ENCODE measurements at regions not wholly inside any gene's neighbourhood (a gene's known extent, or its start where the extent isn't known, plus 50 kb on each side); places are given as distances from the start of the nearest gene placed in this dataset.

GRCh38 chr2:12589802-12590320, 126.9 kb upstream of the TRIB2 start:
- no peak for TF ChIP-seq EZH2phosphoT487 (IDR thresholded peaks at IDR 0.05; ENCODE audit: borderline replicate concordance, low read depth, low read length)
- TF ChIP-seq, protein P1, sequence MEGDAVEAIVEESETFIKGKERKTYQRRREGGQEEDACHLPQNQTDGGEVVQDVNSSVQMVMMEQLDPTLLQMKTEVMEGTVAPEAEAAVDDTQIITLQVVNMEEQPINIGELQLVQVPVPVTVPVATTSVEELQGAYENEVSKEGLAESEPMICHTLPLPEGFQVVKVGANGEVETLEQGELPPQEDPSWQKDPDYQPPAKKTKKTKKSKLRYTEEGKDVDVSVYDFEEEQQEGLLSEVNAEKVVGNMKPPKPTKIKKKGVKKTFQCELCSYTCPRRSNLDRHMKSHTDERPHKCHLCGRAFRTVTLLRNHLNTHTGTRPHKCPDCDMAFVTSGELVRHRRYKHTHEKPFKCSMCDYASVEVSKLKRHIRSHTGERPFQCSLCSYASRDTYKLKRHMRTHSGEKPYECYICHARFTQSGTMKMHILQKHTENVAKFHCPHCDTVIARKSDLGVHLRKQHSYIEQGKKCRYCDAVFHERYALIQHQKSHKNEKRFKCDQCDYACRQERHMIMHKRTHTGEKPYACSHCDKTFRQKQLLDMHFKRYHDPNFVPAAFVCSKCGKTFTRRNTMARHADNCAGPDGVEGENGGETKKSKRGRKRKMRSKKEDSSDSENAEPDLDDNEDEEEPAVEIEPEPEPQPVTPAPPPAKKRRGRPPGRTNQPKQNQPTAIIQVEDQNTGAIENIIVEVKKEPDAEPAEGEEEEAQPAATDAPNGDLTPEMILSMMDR (conservative IDR thresholded peaks at IDR 0.05; ENCODE audit: low read length) = no peak
- intact Hi-C loops (cut with micrococcal nuclease; ENCODE audit: unreplicated experiment) = loop anchor here (2.0 kb wide), 1 partner anchor 127 kb away; the partner anchor contains the start of gene TRIB2

DNA sequence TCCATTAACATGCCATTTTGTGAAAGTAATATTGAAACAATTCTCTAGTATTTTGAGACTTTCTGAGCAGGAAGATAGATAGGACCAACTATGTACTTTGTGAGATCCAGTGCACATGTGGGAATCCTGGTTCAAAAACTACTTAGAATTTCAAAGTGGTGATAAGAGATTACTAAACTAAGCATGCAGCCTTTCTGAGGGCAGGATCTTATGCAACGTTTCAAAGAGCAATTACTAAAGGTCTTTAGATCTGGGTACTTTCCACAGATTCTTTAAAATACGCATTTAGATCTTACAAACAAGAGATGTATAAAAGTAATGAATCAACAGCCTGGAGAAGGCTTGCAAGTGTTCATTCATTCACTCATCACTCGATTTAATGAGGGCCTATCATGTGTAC, 124.4 kb upstream of the TRIB2 start:
- intact Hi-C loops (cut with micrococcal nuclease; ENCODE audit: unreplicated experiment) = no loop called here
- Histone ChIP-seq H3K4me1 (ENCODE audit: insufficient read depth, low read length, poor library complexity, severe bottlenecking) (peaks cover 33% of the 10 kb centered on the region), H3K9me3 (ENCODE audit: low read length) (no peaks in the 10 kb centered on the region), H4K20me1 (ENCODE audit: insufficient read depth, low read length) (no peaks in the 10 kb centered on the region), H3K4me3 (ENCODE audit: low read depth, low read length, poor library complexity, severe bottlenecking) (no peak overlapping the region), H3K27ac (ENCODE audit: low read depth, low read length, poor library complexity, severe bottlenecking) (no peak overlapping the region), H2AFZ (ENCODE audit: low read length) (no peak overlapping the region), H3K9me2 (ENCODE audit: insufficient read depth, low read length) (no peaks in the 10 kb centered on the region), H3K79me2 (ENCODE audit: insufficient read depth, low read depth, low read length) (no peaks in the 10 kb centered on the region), H3K4me2 (ENCODE audit: low read length) (no peak overlapping the region), H3K36me3 (ENCODE audit: insufficient read depth, low read length) (no peaks in the 10 kb centered on the region)
- TF ChIP-seq, protein P1 (conservative IDR thresholded peaks at IDR 0.05; ENCODE audit: low read length) = no peak
- no peak for TF ChIP-seq EZH2phosphoT487 (IDR thresholded peaks at IDR 0.05; ENCODE audit: borderline replicate concordance, low read depth, low read length)
- ChIA-PET CTCF (ENCODE audit: unreplicated experiment) (no interaction called here), POLR2A (interaction anchor here (0.7 to 1.1 kb wide), 2 partner anchors 21 to 843 kb away, joined by 3 to 4 read pairs; no protein-coding TSS in a partner anchor)
- BruUV-seq (replicated peaks) = no TSS peak
- no peak for DNase-seq (ENCODE audit: low spot score)

More at GRCh38 chr2:12589802-12590320, 126.9 kb upstream of the TRIB2 start:
- peaks cover 38% of the 10 kb centered on the region for H3K4me1 ChIP-seq (ENCODE audit: insufficient read depth, low read length, poor library complexity, severe bottlenecking)
- H3K4me2 ChIP-seq (ENCODE audit: low read length) = peak overlapping the region; percentile 76
- no peaks in the 10 kb centered on the region for H3K9me2 ChIP-seq (ENCODE audit: insufficient read depth, low read length)
- no peaks in the 10 kb centered on the region for H3K9me3 ChIP-seq (ENCODE audit: low read length)
- POLR2A ChIA-PET = interaction anchor here (0.6 to 1.8 kb wide), 7 partner anchors 13 to 187 kb away, joined by 3 to 5 read pairs (median 3); partner anchors contain the start of gene TRIB2
- no peaks in the 10 kb centered on the region for H3K36me3 ChIP-seq (ENCODE audit: insufficient read depth, low read length)
- no TSS peak for BruUV-seq (replicated peaks)
- H3K27ac ChIP-seq (ENCODE audit: low read depth, low read length, poor library complexity, severe bottlenecking) = no peak overlapping the region
- CTCF ChIA-PET (ENCODE audit: unreplicated experiment) = interaction anchor here (0.6 to 1.2 kb wide), 2 partner anchors 23 to 560 kb away, joined by 3 to 6 read pairs; no protein-coding TSS in a partner anchor
- DNase-seq (ENCODE audit: low spot score) = peak; percentile 20
- no peak overlapping the region for H3K4me3 ChIP-seq (ENCODE audit: low read depth, low read length, poor library complexity, severe bottlenecking)
- H4K20me1 ChIP-seq (ENCODE audit: insufficient read depth, low read length) = no peaks in the 10 kb centered on the region
- no peaks in the 10 kb centered on the region for H3K79me2 ChIP-seq (ENCODE audit: insufficient read depth, low read depth, low read length)
- H2AFZ ChIP-seq (ENCODE audit: low read length) = no peak overlapping the region

DNA sequence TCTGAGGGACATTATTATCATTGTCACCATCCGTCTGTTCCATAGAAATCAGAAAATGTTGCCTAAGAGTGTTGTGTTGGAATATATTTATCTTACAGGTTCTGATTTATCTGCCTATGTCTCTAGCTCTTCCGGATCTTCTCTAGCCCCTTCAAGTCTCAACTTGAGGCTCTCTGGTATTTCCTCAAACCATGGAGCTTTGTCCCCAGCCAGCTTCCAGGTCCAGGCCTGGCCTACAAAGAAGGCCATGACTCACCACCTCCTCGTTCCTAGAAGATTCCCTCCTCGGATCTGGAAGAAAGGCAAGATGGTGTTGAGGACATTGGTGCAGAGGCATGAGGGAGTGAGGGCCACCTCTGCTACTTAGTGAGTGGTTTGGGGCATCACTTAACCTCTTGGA, 122.1 kb upstream of the TRIB2 start:
- TF ChIP-seq EZH2phosphoT487 (IDR thresholded peaks at IDR 0.05; ENCODE audit: borderline replicate concordance, low read depth, low read length) = no peak
- TF ChIP-seq, protein P1 (conservative IDR thresholded peaks at IDR 0.05; ENCODE audit: low read length) = no peak
- Histone ChIP-seq H3K4me2 (ENCODE audit: low read length) (no peak overlapping the region), H3K4me3 (ENCODE audit: low read depth, low read length, poor library complexity, severe bottlenecking) (no peak overlapping the region), H3K9me3 (ENCODE audit: low read length) (no peaks in the 10 kb centered on the region), H3K9me2 (ENCODE audit: insufficient read depth, low read length) (no peaks in the 10 kb centered on the region), H3K36me3 (ENCODE audit: insufficient read depth, low read length) (no peaks in the 10 kb centered on the region), H3K79me2 (ENCODE audit: insufficient read depth, low read depth, low read length) (no peaks in the 10 kb centered on the region), H4K20me1 (ENCODE audit: insufficient read depth, low read length) (no peaks in the 10 kb centered on the region), H3K4me1 (ENCODE audit: insufficient read depth, low read length, poor library complexity, severe bottlenecking) (peaks cover 10% of the 10 kb centered on the region), H2AFZ (ENCODE audit: low read length) (no peak overlapping the region), H3K27ac (ENCODE audit: low read depth, low read length, poor library complexity, severe bottlenecking) (no peak overlapping the region)
- intact Hi-C loops (cut with micrococcal nuclease; ENCODE audit: unreplicated experiment) = no loop called here
- CTCF ChIA-PET (ENCODE audit: unreplicated experiment) = no interaction called here
- no TSS peak for BruUV-seq (replicated peaks)
- no peak for DNase-seq (ENCODE audit: low spot score)
- POLR2A ChIA-PET = interaction anchor here (1.1 kb wide), 1 partner anchor 9 kb away, joined by 3 read pairs; no protein-coding TSS in a partner anchor
